ENCODE measurements at regions not wholly inside any gene's neighbourhood (a gene's known extent, or its start where the extent isn't known, plus 50 kb on each side); places are given as distances from the start of the nearest gene placed in this dataset.

DNA sequence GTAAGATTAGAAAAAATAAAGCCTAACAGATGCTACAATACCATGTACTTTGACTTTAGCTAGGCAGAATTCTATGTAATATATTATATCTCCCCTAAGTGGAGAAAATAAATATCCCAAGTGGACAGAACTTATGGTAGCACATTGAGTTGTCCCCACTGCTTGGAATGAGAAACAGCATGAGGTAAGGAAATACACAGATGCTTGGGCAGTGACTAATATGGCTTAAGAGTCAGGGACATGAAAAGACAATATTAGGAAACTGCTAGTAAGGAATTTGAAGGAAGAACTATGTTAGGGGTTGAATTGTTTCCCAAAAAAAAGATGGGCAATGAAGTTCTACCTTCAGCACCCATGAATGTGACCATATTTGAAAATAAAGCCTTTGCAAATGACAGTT is 2265.1 kb downstream of the PCDH7 start:
- H3K27me3 ChIP-seq, result no peaks in the 10 kb centered on the region
- TF ChIP-seq, protein P1, sequence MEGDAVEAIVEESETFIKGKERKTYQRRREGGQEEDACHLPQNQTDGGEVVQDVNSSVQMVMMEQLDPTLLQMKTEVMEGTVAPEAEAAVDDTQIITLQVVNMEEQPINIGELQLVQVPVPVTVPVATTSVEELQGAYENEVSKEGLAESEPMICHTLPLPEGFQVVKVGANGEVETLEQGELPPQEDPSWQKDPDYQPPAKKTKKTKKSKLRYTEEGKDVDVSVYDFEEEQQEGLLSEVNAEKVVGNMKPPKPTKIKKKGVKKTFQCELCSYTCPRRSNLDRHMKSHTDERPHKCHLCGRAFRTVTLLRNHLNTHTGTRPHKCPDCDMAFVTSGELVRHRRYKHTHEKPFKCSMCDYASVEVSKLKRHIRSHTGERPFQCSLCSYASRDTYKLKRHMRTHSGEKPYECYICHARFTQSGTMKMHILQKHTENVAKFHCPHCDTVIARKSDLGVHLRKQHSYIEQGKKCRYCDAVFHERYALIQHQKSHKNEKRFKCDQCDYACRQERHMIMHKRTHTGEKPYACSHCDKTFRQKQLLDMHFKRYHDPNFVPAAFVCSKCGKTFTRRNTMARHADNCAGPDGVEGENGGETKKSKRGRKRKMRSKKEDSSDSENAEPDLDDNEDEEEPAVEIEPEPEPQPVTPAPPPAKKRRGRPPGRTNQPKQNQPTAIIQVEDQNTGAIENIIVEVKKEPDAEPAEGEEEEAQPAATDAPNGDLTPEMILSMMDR (IDR thresholded peaks at IDR 0.05; ENCODE audit: low read depth, low read length), result no peak
- no peak overlapping the region for H3K4me3 ChIP-seq
- H3K4me1 ChIP-seq (ENCODE audit: low read depth), result no peaks in the 10 kb centered on the region
- peak in 1 of 2 donors; percentile 36 for DNase-seq (ENCODE audit: low read depth in 1 of 2, low spot score in 1 of 2)
- H3K27ac ChIP-seq, result no peak overlapping the region
- no peaks in the 10 kb centered on the region for H3K9me3 ChIP-seq (ENCODE audit: low read depth)
- no peaks in the 10 kb centered on the region for H3K36me3 ChIP-seq

- Histone ChIP-seq H3K9me3 (ENCODE audit: low read depth) (no peaks in the 10 kb centered on the region), H3K36me3 (no peaks in the 10 kb centered on the region), H3K4me3 (no peak overlapping the region), H3K4me1 (ENCODE audit: low read depth) (no peaks in the 10 kb centered on the region), H3K27ac (no peak overlapping the region), H3K27me3 (no peaks in the 10 kb centered on the region)
- TF ChIP-seq, protein P1 (IDR thresholded peaks at IDR 0.05; ENCODE audit: low read depth, low read length), result no peak
- DNase-seq (ENCODE audit: low read depth in 1 of 2, low spot score in 1 of 2), result no peak
These were observed 2266.1 kb downstream of the PCDH7 start for GRCh38 chr4:32986236-32986635.

DNA sequence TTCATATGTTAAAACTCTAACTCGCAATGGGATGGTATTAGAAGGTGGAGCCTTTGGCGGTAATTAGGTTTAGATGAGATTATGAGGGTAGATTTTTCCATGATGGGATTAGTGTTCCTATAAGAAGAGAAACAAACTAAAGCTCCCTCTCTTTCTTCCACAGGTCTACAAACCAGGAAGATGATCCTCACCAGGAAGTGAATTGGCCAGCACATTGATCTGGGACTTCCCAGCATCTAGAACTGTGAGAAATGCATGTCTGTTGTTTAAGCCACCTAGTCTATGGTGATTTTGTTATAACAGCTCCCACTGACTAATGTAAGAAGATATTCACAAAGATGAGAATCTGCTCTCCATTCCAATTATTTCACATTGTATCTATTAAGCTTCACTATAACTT is 2266.9 kb downstream of the PCDH7 start:
- Histone ChIP-seq H3K27ac (no peak overlapping the region), H3K36me3 (no peaks in the 10 kb centered on the region), H3K4me1 (ENCODE audit: low read depth) (no peaks in the 10 kb centered on the region), H3K27me3 (no peaks in the 10 kb centered on the region), H3K9me3 (ENCODE audit: low read depth) (no peaks in the 10 kb centered on the region), H3K4me3 (no peak overlapping the region)
- TF ChIP-seq, protein P1 (IDR thresholded peaks at IDR 0.05; ENCODE audit: low read depth, low read length), result no peak
- no peak for DNase-seq (ENCODE audit: low read depth in 1 of 2, low spot score in 1 of 2)

GRCh38 chr4:32988165-32988811 is 2268.1 kb downstream of the PCDH7 start:
- Histone ChIP-seq H3K27me3 (no peaks in the 10 kb centered on the region), H3K4me1 (ENCODE audit: low read depth) (no peaks in the 10 kb centered on the region), H3K4me3 (no peak overlapping the region), H3K27ac (no peak overlapping the region), H3K36me3 (no peaks in the 10 kb centered on the region), H3K9me3 (ENCODE audit: low read depth) (no peaks in the 10 kb centered on the region)
- no peak for DNase-seq (ENCODE audit: low read depth in 1 of 2, low spot score in 1 of 2)
- TF ChIP-seq, protein P1 (IDR thresholded peaks at IDR 0.05; ENCODE audit: low read depth, low read length), result no peak

DNA sequence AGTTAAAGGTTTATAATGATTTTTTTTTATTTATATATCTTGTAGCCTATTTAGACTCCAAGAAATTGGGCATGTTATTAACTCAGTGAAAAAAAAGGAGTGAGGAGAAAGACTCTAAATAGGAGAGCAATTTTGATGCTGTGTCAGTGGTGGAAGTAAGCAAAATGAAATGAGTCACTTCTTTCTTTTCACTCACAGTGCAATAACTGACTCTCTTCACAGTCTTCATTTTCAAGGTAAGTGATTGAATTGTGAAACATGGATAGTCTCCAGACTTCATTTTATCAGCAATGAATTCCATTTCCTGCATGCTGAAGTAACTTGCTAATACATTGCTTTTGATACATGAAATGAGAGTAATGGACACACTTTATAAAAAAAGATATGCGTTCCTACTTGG is 2271.5 kb downstream of the PCDH7 start:
- Histone ChIP-seq H3K9me3 (ENCODE audit: low read depth) (no peaks in the 10 kb centered on the region), H3K4me1 (ENCODE audit: low read depth) (no peaks in the 10 kb centered on the region), H3K27ac (no peak overlapping the region), H3K36me3 (no peaks in the 10 kb centered on the region), H3K27me3 (no peaks in the 10 kb centered on the region), H3K4me3 (no peak overlapping the region)
- no peak for DNase-seq (ENCODE audit: low read depth in 1 of 2, low spot score in 1 of 2)
- TF ChIP-seq, protein P1 (IDR thresholded peaks at IDR 0.05; ENCODE audit: low read depth, low read length), result no peak
